Bone marrow (tissue), 2 donors: ENCODE measurements at regions not wholly inside any gene's neighbourhood (a gene's known extent, or its start where the extent isn't known, plus 50 kb on each side); places are given as distances from the start of the nearest gene placed in this dataset.

ENCODE experiments used
- DNase-seq, 2 donors: peaks; one replicate each; lab custom pipeline; 2025; lab: John Stamatoyannopoulos, UW

GRCh38 chr3:147015334-147015733 is 391.0 kb downstream of the ZIC4 start:
- no peak for DNase-seq

- no peak for DNase-seq
Observed at GRCh38 chr3:147008886-147009285, 397.5 kb downstream of the ZIC4 start.

GRCh38 chr3:147008458-147008857 is 397.9 kb downstream of the ZIC4 start:
- DNase-seq, result no peak

GRCh38 chr3:147007736-147008245 is 398.6 kb downstream of the ZIC4 start:
- no peak for DNase-seq

GRCh38 chr3:147002721-147003120 is 397.6 kb upstream of the PLSCR5 start:
- no peak for DNase-seq

GRCh38 chr3:147000274-147000673 is 395.1 kb upstream of the PLSCR5 start:
- no peak for DNase-seq

GRCh38 chr3:146991907-146992306 is 386.8 kb upstream of the PLSCR5 start:
- no peak for DNase-seq

GRCh38 chr3:146975476-146975875 is 370.3 kb upstream of the PLSCR5 start:
- no peak for DNase-seq

- no peak for DNase-seq
Observed at GRCh38 chr3:146975032-146975431, 369.9 kb upstream of the PLSCR5 start.

GRCh38 chr3:146974001-146974400 is 368.9 kb upstream of the PLSCR5 start:
- DNase-seq, result no peak

GRCh38 chr3:146972726-146973125 is 367.6 kb upstream of the PLSCR5 start:
- DNase-seq, result no peak

GRCh38 chr3:146970236-146970635 is 365.1 kb upstream of the PLSCR5 start:
- DNase-seq, result no peak

- no peak for DNase-seq
Observed at GRCh38 chr3:146969356-146969755, 364.2 kb upstream of the PLSCR5 start.

- DNase-seq, result no peak
Observed at GRCh38 chr3:146968204-146968651, 363.1 kb upstream of the PLSCR5 start.

GRCh38 chr3:146967783-146968182 is 362.6 kb upstream of the PLSCR5 start:
- DNase-seq, result no peak

GRCh38 chr3:146966124-146966523 is 361.0 kb upstream of the PLSCR5 start:
- no peak for DNase-seq

- no peak for DNase-seq
Observed at GRCh38 chr3:146953511-146953981, 348.4 kb upstream of the PLSCR5 start.

GRCh38 chr3:146948985-146949384 is 343.8 kb upstream of the PLSCR5 start:
- DNase-seq, result no peak

- DNase-seq, result no peak
Observed at GRCh38 chr3:146948186-146948585, 343.0 kb upstream of the PLSCR5 start.

GRCh38 chr3:146929696-146930095 is 324.6 kb upstream of the PLSCR5 start:
- no peak for DNase-seq

GRCh38 chr3:146928421-146929059 is 323.4 kb upstream of the PLSCR5 start:
- no peak for DNase-seq

GRCh38 chr3:146921693-146922092 is 316.5 kb upstream of the PLSCR5 start:
- DNase-seq, result no peak

- DNase-seq, result no peak
Observed at GRCh38 chr3:146914409-146914808, 309.3 kb upstream of the PLSCR5 start.
